ENCODE measurements at regions not wholly inside any gene's neighbourhood (a gene's known extent, or its start where the extent isn't known, plus 50 kb on each side); places are given as distances from the start of the nearest gene placed in this dataset.

DNA sequence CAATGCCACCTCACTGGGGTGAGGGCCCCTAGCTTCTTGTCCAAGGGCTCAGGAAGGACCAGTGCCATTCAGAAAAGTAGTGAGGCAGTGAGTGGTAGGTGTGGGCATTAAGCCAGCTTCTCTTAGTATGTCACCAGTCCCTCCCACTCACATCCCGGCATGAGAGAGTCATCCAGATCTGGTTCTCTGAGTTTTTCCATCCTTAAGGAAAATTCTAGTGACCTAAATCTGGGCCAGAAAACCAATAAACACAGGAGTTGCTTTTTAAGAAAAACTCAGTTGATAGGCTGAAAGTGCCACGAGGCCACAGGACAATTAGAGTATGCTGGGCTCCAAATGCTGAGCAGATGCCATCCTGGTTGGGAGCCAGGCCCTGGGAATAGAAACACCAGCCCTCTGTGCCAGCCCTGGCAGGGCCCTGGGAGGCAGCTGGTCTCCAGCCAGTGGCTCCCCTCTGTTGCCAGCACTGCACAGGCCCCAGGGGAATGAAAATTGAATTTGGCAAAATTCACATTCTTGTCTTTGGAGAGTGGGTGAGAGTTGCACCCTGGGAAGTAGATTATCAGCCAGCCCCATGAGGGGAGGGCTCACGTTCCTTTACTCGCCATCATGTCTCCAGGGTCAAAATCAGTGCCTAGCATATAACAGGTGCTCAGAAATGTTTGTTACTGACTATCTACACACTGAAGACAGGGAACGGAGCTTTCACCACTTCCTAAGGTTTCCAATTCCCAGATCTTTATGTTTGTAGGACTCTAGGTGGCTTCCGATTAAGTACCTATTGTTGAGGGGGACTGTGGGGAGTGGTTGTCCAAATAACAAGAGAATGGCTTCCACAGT, 52.8 kb downstream of the FAM43A start:
- DNase-seq = peak; percentile 44

DNA sequence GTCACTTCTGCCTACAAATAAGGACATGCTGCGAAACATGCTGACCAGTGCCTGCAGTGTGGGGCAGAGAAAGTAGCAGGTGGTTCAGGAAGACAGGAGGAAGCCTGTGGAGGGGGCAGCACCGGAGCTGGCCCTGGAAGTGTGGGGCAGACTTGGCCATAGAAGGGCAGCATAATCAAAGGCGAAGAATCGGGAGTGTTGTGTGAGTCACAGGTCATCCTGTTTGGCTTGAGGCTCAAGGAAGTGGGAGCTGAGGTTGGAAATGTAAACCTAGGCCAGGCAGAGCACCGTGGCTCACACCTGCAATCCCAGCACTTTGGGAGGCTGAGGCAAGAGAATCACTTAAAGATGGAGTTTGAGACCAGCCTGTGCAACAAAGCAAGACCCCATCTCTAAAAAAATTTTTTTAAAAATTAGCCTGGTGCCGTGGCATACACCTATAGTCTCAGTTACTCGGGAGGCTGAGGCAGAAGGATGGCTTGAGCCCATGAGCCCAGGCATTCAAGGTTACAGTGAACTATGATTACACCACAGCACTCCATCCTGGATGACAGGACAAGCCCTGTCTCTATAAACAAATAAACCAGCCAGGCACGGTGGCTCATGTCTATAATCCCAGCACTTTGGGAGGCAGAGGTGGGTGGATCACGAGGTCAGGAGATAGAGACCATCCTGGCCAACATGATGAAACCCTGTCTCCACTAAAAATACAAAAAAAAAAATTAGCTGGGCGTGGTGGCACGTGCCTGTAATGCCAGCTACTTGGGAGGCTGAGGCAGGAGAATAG, 54.0 kb downstream of the FAM43A start:
- DNase-seq = no peak

DNA sequence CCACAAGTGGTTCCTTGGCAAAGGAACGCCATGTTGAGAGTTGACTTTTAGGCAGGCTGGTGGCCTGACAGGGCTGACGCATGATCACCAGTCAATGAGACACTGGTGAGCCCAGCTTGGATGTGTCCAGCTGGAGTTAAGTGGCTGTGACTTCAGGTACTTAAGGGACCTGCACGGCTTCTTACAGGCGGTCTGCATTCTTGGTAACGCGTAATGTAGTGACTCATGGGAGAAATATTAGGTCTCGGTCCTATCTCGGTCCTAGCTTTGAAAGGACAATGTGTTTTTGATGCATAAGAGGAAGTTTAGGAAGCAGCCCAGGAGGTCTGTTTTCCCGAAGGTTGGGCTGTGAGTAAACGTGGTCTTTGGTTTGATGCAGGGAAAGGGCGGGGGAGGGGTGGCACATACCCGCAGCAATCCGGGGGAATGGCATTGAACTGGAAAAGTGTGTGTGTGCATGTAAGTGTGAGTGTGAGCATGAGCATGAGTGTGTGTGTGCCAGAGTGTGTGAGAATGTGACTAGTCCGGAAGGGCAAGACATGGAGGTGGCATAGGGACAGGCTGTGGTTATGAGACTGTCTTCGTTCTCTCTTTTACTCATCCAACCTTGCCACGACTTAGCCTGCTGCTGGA, 55.3 kb downstream of the FAM43A start:
- no peak for DNase-seq

DNA sequence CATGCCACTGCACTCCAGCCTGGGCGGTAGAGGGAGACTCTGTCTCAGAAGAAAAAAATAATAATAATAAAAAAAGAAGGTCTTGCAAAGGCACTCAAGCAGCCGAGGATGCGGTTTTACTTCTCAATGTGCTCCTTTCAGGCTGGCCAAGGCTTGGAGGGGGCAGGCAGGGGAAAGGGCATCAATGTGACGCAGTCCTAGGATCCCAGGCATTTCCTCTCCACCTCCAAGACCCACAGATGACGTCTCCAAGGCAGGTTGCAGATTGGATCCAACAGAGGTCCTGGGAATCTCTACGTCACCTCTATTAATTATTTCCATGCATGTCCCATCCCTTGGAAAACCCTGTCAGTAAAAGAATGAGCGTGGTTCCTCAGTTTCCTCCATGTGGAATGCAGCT, 56.2 kb downstream of the FAM43A start:
- no peak for DNase-seq

DNA sequence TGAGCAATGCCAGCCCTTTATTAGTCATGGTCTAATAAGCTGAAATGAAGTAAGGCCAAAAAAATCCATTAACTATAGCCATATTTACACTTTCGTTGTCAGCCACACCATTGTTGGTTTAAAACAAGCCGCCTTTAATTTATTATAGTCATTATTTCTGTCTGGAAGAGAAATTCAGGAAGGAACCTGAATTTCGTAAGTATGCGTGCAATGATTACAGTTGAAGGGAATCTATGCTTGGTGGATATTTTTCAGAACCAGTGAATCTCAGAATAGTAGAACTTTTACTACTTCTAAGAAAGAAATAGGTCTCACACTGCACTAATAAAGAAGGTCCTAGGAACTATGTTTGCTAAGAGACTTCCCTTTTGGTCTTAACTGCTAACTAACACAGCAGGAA, 59.1 kb downstream of the FAM43A start:
- peak; percentile 85 for DNase-seq

DNA sequence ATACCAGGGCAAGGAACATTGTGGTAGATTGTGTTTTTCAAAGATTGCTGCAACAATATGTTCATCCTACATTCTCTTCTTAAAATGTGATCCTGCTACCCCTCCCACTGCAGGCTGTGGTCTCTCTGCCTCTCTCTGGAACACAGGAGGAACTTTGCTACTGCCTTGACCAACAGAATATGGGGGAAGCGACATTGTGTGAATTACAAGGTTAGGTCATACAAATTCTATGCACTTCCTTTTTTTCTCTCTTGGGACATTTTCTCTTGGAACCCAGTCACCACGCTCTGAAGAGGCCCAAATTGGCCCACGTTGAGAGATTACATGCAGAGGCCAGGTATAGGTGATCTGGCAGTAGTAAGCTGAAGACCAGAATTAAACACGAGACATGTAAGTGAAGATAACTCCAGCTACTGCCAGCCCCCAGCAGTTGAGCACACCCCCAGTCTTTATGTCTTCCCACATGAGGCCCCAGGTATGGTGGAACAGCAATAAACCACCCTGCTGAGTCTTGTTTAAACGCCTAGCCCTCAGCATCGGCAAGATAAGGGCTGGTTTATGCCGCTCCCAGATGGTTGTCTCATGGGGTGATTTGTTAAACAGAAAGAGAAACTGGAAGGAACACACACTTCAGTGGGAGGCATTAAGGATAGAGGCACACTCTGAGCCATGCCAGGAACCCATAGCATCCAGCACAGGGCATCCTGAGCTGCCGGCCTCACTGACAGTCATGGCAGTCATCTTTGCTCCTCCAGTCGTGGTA, 59.9 kb downstream of the FAM43A start:
- no peak for DNase-seq

DNA sequence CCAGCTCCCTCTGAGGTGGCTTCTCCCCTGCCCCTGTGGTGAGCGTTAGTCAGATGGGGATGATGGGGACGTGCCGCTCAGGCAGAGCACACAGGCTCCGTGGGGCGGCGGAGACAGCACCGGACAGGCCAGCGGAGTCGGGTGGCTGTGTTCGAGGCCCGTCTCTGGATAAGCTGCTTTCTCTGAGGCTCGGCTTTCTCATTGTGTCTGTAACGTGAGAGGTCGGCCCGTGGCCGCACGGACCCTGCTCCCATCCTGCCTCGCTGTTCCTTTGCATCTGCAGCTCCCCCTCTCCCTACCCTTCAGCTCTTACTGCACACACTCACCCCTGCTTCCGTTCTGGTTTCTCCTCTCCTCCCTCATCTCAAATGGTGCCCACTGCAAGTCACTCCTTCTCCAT, 62.5 kb downstream of the FAM43A start:
- DNase-seq = no peak

DNA sequence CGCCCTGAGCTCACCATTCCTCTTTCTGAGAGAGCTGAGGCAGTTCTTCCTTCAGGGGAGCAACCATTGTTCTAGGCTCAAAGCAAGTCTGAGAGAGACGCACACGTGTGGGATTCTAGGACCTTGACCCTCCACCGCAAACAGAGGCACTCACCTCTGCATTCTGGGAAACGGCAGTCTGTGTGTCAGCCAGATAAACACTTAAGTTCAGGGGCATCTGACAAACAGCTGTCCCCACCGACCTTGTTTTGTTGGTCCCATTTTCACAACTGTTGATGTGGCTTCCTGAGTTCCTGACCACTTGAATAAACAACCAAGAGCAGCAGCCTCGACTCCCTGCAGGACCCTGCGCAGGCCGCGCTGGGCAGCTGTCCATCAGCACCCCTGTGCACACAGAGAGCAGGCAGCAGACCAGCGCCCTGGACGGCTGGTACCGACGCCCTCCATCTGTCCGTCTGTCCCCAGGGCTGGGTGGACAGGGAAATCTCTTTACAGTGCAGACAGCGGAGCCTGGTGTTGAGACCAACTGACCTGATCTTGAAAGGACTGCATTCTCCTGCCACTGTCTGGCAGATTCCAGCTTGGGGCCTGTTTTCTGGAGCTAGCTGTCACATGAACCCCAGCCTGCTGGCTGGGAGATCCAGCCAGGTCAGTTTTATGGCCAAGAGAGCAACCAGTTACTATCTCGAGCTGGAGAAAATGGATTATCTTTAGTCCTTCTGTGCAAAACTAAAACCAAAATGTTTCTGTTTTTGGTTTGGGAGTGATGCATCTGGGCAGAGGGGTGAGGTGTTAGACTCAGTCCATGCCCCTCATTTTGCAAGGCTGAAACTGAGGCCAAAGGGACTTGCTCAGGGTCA, 64.2 kb downstream of the FAM43A start:
- DNase-seq = no peak

DNA sequence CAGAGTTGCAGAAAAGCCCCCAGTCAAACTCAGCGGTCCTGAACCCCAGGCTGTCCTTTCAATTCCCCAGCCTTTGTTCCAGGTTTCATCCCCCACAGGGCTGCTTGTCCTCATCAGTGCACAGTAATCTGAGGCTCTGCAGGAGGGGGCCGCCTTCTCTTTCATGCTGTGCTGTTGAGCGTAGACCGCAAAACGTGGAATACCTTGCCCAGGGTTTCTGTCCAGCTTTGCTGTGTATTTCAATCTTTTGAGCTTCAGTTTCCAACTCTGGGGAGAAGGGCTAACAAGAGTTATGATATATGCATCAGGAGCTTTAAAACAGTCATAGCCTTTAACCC, 64.8 kb downstream of the FAM43A start:
- DNase-seq = no peak

DNA sequence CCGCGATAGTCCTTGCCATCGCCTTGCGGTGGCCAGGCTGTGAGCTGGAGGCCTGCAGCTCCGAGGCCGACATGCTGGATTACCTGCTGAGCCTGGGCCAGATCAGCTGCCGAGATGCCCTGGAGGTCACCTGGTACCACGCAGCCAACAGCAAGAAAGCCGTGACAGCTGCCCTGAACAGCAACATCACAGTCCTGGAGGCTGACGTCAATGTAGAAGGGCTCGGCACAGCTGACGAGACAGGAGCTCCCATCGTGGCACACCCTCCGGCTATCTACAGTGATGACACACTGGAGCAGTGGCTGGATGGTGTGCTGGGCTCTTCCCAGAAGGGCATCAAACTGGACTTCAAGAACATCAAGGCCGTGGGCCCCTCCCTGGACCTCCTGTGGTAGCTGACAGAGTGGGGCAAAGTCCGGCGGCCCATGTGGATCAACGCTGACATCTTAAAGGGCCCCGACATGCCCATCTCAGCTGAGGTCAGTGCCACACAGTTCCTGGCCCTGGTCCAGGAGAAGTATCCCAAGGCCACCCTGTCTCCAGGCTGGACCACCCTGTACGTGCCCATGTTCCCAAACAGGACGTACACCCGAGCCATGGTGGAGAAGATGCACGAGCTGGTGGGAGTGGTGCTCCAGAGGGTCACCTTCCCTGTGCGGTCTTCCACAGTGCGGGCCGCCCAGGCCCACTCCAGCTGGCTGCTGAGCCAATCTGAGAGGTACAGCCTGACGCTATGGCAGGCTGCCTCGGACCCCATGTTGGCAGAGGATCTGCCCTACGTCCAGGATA, 70.2 kb downstream of the FAM43A start:
- DNase-seq = no peak

DNA sequence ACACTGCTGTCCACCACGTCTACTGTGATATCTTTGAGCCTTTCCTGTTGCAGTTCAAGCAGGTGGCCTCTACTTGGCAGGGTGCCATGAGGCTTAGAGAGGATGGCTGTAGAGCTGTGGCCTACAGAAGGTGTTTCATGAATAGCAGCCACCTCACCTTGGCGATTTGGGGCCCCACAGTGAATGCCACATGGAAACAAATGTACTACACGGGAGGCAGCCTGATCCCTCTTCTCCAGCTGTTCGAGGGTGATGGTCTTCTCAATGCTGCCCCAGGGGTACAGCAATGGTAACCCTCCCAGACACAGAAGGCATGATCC, 70.7 kb downstream of the FAM43A start:
- DNase-seq = peak; percentile 9

DNA sequence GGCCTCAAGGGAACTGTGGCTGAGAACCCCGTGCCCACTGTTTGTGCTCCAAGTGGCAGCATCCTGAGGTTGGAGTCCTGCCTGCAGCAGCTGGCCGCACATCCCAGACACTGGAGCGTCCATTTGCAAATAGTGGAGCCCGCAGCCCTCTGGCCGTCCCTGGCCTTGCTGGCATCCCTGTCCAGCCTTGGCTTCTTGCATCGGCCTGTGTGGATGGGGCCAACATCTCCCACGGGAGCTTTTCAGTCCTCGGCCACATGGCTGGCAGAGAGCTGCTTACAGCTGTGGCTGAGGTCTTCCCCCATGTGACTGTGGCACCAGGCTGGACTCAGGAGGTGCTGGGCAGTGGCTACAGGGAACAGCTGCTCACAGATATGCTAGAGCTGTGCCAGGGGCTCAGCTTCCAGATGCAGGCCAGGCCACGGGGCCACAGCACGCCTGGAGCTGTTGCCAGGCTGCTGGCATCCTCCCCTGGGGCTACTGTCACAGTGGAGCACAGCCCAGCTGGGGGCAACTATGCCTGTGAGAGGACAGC, 71.2 kb downstream of the FAM43A start:
- no peak for DNase-seq

DNA sequence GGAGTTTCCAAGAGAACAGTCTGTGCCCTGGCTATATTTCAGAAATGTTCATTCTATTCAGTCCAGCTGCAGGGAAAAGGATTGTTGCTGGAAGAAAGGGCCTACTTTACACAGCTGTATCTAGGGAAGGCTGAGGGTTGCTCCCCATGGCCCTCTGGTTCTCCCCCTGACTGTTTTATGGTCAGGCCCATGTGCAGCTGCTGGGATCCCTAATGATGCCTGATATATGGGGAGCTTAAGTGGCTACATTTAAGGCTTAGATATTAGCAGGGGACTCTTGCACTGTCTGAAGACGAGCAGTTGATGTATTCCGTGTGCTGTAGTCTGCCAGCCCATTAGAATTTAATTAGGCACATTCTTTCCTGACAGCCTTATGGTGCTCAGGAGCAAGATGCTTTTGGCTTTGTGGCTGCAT, 72.0 kb downstream of the FAM43A start:
- DNase-seq = no peak

DNA sequence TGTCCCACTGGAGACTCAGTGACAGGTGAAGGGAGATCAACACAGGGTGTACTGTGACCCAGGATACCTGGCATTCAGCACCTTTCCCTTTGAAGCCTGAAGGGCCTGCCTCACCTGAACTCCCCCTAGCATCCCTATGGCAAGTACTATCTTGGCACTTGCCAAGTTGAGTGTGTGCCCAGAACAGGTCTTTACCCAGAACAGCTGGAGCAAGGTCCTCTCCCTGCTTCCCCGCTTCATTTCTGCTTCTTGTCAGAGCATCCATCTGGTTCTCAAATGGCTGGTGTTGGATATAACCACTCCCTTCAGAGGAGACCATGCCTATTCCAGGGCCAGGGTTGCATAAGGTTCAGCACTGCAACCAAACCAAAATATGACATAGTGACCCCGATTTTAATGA, 73.0 kb downstream of the FAM43A start:
- DNase-seq = no peak

DNA sequence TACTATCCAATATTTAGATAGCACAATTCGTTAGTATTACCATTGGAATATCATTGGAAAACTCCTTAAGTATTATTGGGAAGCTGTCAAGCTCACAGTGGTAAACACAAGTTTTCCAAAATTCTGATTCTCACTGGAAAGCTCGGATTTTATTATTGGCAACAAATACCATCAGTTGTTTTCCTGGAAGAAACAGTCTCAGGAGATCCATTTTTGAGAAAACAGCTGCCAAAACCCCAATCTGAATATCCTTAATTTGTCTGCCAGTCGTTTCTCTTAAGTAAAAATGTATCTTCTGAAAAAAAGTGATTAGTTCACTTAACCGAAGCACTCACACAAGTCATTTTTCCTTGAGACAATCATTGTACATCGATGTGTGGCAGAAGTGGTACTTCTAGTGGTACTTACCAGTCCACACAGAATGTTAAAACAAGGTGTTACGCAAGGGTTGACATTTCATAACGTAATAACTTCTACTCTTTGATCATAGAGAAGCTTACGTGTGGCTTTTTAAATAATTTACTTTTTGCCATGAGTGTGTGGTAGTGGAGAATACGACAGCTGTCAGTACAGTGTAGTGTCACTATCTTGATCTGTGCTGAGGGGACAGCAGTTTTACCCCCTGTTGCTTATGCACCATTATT, 74.9 kb downstream of the FAM43A start:
- DNase-seq = no peak

DNA sequence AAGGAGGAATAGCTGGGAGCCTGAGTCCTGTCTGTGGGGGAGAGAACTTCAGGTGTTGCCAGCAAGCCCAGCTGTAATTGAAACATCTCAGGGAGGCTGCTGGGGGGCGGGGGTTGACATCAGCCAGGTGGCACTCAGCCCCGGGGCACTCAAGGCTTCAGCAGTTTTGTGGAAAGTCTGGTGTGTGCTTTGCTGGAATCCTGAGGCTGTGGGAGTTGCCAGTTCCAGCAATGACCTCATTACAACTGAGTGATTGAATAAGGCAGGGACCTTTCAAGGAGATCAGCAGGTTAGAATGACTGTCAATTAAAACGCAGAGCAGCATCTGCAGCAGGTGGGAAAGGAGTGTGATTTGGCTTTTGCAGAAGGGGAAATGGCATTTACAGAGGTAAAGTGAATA, 75.7 kb downstream of the FAM43A start:
- DNase-seq = peak; percentile 90

DNA sequence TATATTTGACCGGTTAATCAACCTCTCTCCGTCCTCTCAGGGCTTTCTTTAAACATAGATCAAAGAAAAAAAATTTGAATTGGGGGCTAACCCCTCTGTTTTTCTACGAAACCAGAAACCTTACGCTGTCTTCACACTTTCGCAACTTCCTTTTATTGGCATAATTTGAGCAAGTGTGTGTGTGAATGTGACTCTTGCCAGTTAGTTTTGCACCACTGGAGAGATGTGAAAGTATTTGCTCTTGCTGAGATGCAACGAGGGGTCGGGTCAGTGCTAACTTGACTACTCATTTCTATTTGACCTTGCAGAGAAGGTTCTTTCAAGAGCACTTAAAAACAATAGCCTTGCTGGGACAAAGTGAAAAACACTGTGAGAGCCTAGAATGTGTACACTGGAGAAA, 81.2 kb downstream of the FAM43A start:
- no peak for DNase-seq

DNA sequence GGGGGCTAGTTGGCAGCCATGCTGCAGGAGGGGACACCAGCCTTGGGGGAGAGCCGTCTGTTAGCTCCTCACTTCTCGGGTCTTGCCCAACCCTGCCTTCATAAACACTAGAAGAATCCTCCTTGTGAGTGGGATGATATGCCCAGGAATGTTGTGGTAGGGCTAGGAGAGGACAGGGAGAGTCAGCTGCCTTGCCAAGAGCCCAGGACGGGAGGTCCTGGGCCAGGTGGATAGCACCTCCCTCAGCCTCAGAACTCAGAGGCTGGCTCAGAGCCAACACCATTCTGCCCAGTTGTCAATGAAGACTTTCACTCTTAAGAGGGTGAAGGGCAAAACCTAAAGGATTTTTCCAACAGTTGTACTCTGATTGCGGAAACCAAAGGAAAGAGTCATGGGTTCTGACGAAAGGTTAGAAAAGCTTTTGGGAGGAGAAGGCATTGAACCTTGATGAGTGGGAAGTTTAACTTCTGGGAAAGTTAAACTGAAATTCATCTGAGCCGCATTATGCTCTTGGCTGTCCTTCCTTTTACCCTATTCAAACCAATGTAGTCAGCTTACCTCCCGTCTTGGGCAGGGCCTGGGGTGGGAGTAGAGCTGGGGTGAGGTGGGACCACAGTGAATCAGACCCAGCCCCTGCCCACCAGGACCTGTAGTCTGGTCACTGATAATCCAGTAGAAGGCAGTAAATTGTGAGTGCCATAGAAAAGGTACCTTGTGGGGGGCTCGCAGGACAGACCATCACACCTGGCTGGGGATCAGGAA, 81.9 kb downstream of the FAM43A start:
- no peak for DNase-seq

DNA sequence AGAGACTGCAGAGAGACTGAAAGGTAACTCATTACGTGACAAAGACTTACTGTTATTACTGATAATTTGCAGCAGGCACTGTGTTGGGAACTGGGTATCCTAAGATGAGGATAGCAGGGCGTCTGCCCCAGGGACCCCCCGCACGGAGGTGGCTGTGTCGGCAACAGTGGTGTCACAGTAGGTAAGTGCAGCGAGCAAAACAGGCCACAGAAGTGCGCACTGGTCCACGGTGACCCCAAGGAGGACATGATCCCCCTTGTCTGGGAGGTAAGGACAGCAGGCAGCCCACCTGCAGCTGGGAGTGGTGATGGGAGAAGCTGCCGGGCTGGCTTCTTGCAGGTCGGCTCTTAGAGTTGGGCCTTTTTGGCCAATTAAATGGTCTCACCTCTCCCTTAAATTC, 82.9 kb downstream of the FAM43A start:
- no peak for DNase-seq
